H1 (cell line): ENCODE measurements at regions not wholly inside any gene's neighbourhood (a gene's known extent, or its start where the extent isn't known, plus 50 kb on each side); places are given as distances from the start of the nearest gene placed in this dataset.

ENCODE experiments used
- CTCF ChIA-PET: fragments of 300-600 bp; sonication (Branson Sonifier 250); formaldehyde crosslinking; loops from one replicate; lab custom pipeline; 2021; ENCODE audit not compliant: partially characterized antibody; lab: Charles Lee
- POLR2A ChIA-PET: fragments of 300-600 bp; sonication (Branson Sonifier 250); formaldehyde crosslinking; loops from one replicate; lab custom pipeline; 2021; ENCODE audit warnings: inconsistent platforms; ENCODE audit not compliant: partially characterized antibody; lab: Charles Lee
- DNase-seq, 2 experiments: peaks; one replicate each; pipeline versions ENCODE4 v3.0.0 to v3.0.0-alpha.2; 2010 to 2022; ENCODE audit warnings: low spot score in 2 of 2, low read depth in 1 of 2, mixed read lengths in 1 of 2
- FAIRE-seq: peaks from 2 replicates; lab custom pipeline; 2011; peaks lifted over from hg19 to GRCh38; lab: Jason Lieb, UNC
- H2AFZ ChIP-seq: 2 replicates; pipeline ENCODE4 v1.8.1; 2012; ENCODE audit warnings: low read length, inconsistent platforms
- H2AK5ac ChIP-seq: 2 replicates; pipeline ENCODE4 v1.6.1; 2013; ENCODE audit warnings: low read depth, low read length
- H2BK120ac ChIP-seq: replicated peaks from 2 replicates; pipeline ENCODE3; 2013; ENCODE audit warnings: low read depth, low read length, inconsistent platforms
- H2BK12ac ChIP-seq: 2 replicates; pipeline ENCODE4 v1.6.1; 2013; ENCODE audit warnings: low read depth, low read length
- H2BK15ac ChIP-seq: 2 replicates; pipeline ENCODE4 v1.6.1; 2013; ENCODE audit warnings: low read length
- H2BK20ac ChIP-seq: 2 replicates; pipeline ENCODE4 v1.6.1; 2013; ENCODE audit warnings: low read length
- H2BK5ac ChIP-seq: 2 replicates; pipeline ENCODE4 v1.6.1; 2013; ENCODE audit warnings: low read depth, low read length
- H3K14ac ChIP-seq: 2 replicates; pipeline ENCODE4 v1.6.1; 2013; ENCODE audit warnings: inconsistent platforms; ENCODE audit not compliant: insufficient read length
- H3K18ac ChIP-seq: 2 replicates; pipeline ENCODE4 v1.6.1; 2013; ENCODE audit warnings: low read length; ENCODE audit errors: extremely low read depth
- H3K23ac ChIP-seq: 2 replicates; pipeline ENCODE4 v1.6.1; 2013; ENCODE audit warnings: inconsistent platforms; ENCODE audit not compliant: insufficient read length
- H3K23me2 ChIP-seq: 2 replicates; pipeline ENCODE4 v1.6.1; 2013; ENCODE audit warnings: low read depth, low read length
- H3K27ac ChIP-seq: 2 replicates; pipeline ENCODE4 v1.6.1; 2011; ENCODE audit warnings: low read depth, low read length, inconsistent platforms
- H3K27me3 ChIP-seq, 4 experiments: replicated peaks in 1 of 4; 1 replicate in 1 of 4; 2 replicates in 3 of 4; pipeline versions ENCODE4 v1.6.1 to v1.8.1; 2011 to 2013; ENCODE audit warnings: low read length in 3 of 4, mild to moderate bottlenecking in 3 of 4, inconsistent platforms in 2 of 4, mixed read lengths in 2 of 4, moderate library complexity in 1 of 4; ENCODE audit not compliant: control insufficient read depth in 3 of 4, insufficient read depth in 3 of 4; ENCODE audit errors: extremely low read depth in 1 of 4
- H3K36me3 ChIP-seq, 4 experiments: 2 replicates each; pipeline versions ENCODE4 v1.6.1 to v1.8.1; 2011 to 2013; ENCODE audit warnings: mild to moderate bottlenecking in 4 of 4, low read length in 3 of 4, moderate library complexity in 2 of 4, control low read depth in 1 of 4, inconsistent platforms in 1 of 4; ENCODE audit not compliant: insufficient read depth in 4 of 4, control insufficient read depth in 2 of 4
- H3K4ac ChIP-seq: replicated peaks from 2 replicates; pipeline ENCODE3; 2013; ENCODE audit warnings: low read length, low read depth, mixed read lengths, inconsistent platforms; ENCODE audit not compliant: insufficient read length
- H3K4me1 ChIP-seq, 4 experiments: replicated peaks in 1 of 4; 1 replicate in 1 of 4; 2 replicates in 3 of 4; pipeline versions ENCODE4 v1.6.1 to v1.8.1; 2011 to 2013; ENCODE audit warnings: low read length in 3 of 4, inconsistent platforms in 2 of 4, mixed read lengths in 1 of 4; ENCODE audit not compliant: insufficient read depth in 4 of 4, control insufficient read depth in 3 of 4
- H3K4me2 ChIP-seq, 2 experiments: 2 replicates each; pipeline versions ENCODE4 v1.6.1 to v1.8.1; 2011 to 2013; ENCODE audit warnings: low read depth in 2 of 2, low read length in 2 of 2, control low read depth in 1 of 2, inconsistent platforms in 1 of 2, mild to moderate bottlenecking in 1 of 2; ENCODE audit not compliant: insufficient read depth in 1 of 2
- H3K4me3 ChIP-seq, 4 experiments: fragments of 200-600, 300-600 bp in 1 of 4; sonication (generic), shearing (Covaris generic), sonication (Bioruptor Twin) in 1 of 4; 2 replicates each; pipeline versions ENCODE4 v1.5.1 to v1.8.1; 2011 to 2016; ENCODE audit warnings: low read length in 4 of 4, low read depth in 3 of 4, control low read depth in 2 of 4, inconsistent platforms in 2 of 4, mild to moderate bottlenecking in 2 of 4, mixed read lengths in 1 of 4, moderate library complexity in 1 of 4; ENCODE audit not compliant: insufficient read depth in 2 of 4; ENCODE audit errors: extremely low read depth in 1 of 4
- H3K56ac ChIP-seq: replicated peaks from 2 replicates; pipeline ENCODE3; 2013; ENCODE audit warnings: low read depth, mild to moderate bottlenecking, mixed read lengths, low read length, inconsistent platforms; ENCODE audit not compliant: insufficient read length
- H3K79me1 ChIP-seq: 2 replicates; pipeline ENCODE4 v1.6.1; 2013; ENCODE audit warnings: low read depth, low read length, control low read depth
- H3K79me2 ChIP-seq, 2 experiments: 2 replicates each; pipeline versions ENCODE4 v1.6.1 to v1.8.1; 2012 to 2013; ENCODE audit warnings: low read length in 2 of 2, mild to moderate bottlenecking in 2 of 2, inconsistent platforms in 1 of 2; ENCODE audit not compliant: insufficient read depth in 2 of 2, control insufficient read depth in 1 of 2
- H3K9ac ChIP-seq, 4 experiments: replicated peaks in 1 of 4; 1 replicate in 1 of 4; 2 replicates in 3 of 4; pipeline versions ENCODE4 v1.6.1 to v1.8.1; 2011 to 2013; ENCODE audit warnings: low read depth in 3 of 4, low read length in 3 of 4, control low read depth in 2 of 4, mild to moderate bottlenecking in 2 of 4, moderate library complexity in 2 of 4, inconsistent platforms in 1 of 4; ENCODE audit errors: extremely low read depth in 1 of 4
- H3K9me3 ChIP-seq, 2 experiments: 2 replicates each; pipeline versions ENCODE4 v1.6.1 to v1.8.1; 2012 to 2013; ENCODE audit warnings: mild to moderate bottlenecking in 2 of 2, moderate library complexity in 2 of 2, control low read depth in 1 of 2, inconsistent platforms in 1 of 2, low read depth in 1 of 2, low read length in 1 of 2, mixed read lengths in 1 of 2; ENCODE audit not compliant: insufficient read depth in 2 of 2
- H4K20me1 ChIP-seq, 2 experiments: replicated peaks in 1 of 2; 2 replicates each; pipeline versions ENCODE3 to v1.8.1; 2011 to 2013; ENCODE audit warnings: inconsistent platforms in 2 of 2, low read length in 2 of 2, mild to moderate bottlenecking in 1 of 2; ENCODE audit not compliant: insufficient read depth in 2 of 2, control insufficient read depth in 1 of 2
- H4K5ac ChIP-seq: 2 replicates; pipeline ENCODE4 v1.6.1; 2013; ENCODE audit warnings: low read length, low read depth, mixed read lengths, inconsistent platforms; ENCODE audit not compliant: insufficient read length
- H4K8ac ChIP-seq: 2 replicates; pipeline ENCODE4 v1.8.0; 2013; ENCODE audit warnings: mild to moderate bottlenecking, moderate library complexity, low read length, inconsistent platforms; ENCODE audit not compliant: insufficient read depth; ENCODE audit errors: extremely low read depth
- H4K91ac ChIP-seq: replicated peaks from 2 replicates; pipeline ENCODE3; 2013; ENCODE audit warnings: low read length, mixed read lengths, inconsistent platforms; ENCODE audit not compliant: insufficient read length
- ASH2L ChIP-seq: fragments of 200-600, 300-600 bp; sonication (generic); IDR thresholded peaks from one replicate; pipeline ENCODE4 v1.7.1; 2017; ENCODE audit warnings: low read length
- BACH1 ChIP-seq: IDR thresholded peaks from 2 replicates; pipeline ENCODE4 v1.6.1; 2012; ENCODE audit warnings: low read length, improper control_type of control experiment
- BCL11A ChIP-seq, 2 experiments: IDR thresholded peaks; one replicate each; pipeline ENCODE4 v1.6.1; 2011; ENCODE audit warnings: low read depth in 2 of 2, low read length in 2 of 2, mild to moderate bottlenecking in 2 of 2
- CTBP2 ChIP-seq: IDR thresholded peaks from 2 replicates; pipeline ENCODE4 v1.7.0; 2011; ENCODE audit warnings: borderline replicate concordance, mild to moderate bottlenecking, moderate library complexity, mixed read lengths, low read length; ENCODE audit not compliant: insufficient read depth, insufficient read length
- HDAC2 ChIP-seq, 2 experiments: fragments of 300-600 bp in 1 of 2; sonication (generic) in 1 of 2; IDR thresholded peaks; 2 replicates each; pipeline ENCODE4 v1.6.1; 2011 to 2012; ENCODE audit warnings: low read depth in 2 of 2, low read length in 2 of 2, mild to moderate bottlenecking in 2 of 2, moderate library complexity in 2 of 2, borderline replicate concordance in 1 of 2, inconsistent platforms in 1 of 2
- POLR2AphosphoS5 ChIP-seq: IDR thresholded peaks from 2 replicates; pipeline ENCODE4 v1.6.1; 2011; ENCODE audit warnings: low read depth, low read length
- RXRA ChIP-seq: IDR thresholded peaks from 2 replicates; pipeline ENCODE4 v1.6.1; 2011; ENCODE audit warnings: low read depth, mild to moderate bottlenecking, low read length, moderate library complexity; ENCODE audit not compliant: insufficient read depth
- SIRT6 ChIP-seq: IDR thresholded peaks from one replicate; pipeline ENCODE4 v1.7.1; 2012; ENCODE audit warnings: low read length, inconsistent platforms
- TBP ChIP-seq: IDR thresholded peaks from 2 replicates; pipeline ENCODE4 v1.6.1; 2011; ENCODE audit warnings: low read depth, low read length, improper control_type of control experiment
- TEAD4 ChIP-seq: IDR thresholded peaks from 2 replicates; pipeline ENCODE4 v1.6.1; 2012; ENCODE audit warnings: low read depth, low read length, inconsistent platforms, mixed read lengths
- ZNF274 ChIP-seq: IDR thresholded peaks from 2 replicates; pipeline ENCODE4 v1.7.0; 2012; ENCODE audit warnings: low read length, borderline replicate concordance; ENCODE audit errors: extremely low read depth
- WGBS, 2 experiments: shearing (Covaris generic) in 1 of 2; methylation state at CpG; one replicate each; pipeline versions ENCODE4 v1.1.6 to v1.1.7; 2013 to 2015; ENCODE audit warnings: low lambda C conversion rate in 2 of 2, mixed read lengths in 2 of 2, inconsistent platforms in 1 of 2, low coverage in 1 of 2, missing lambda C conversion rate in 1 of 2; ENCODE audit not compliant: insufficient replicate concordance in 2 of 2, insufficient coverage in 1 of 2, insufficient read length in 1 of 2; ENCODE audit errors: extremely low coverage in 1 of 2, missing lambda C conversion rate in 1 of 2; 5-methylcytosine and 5-hydroxymethylcytosine counted together

DNA sequence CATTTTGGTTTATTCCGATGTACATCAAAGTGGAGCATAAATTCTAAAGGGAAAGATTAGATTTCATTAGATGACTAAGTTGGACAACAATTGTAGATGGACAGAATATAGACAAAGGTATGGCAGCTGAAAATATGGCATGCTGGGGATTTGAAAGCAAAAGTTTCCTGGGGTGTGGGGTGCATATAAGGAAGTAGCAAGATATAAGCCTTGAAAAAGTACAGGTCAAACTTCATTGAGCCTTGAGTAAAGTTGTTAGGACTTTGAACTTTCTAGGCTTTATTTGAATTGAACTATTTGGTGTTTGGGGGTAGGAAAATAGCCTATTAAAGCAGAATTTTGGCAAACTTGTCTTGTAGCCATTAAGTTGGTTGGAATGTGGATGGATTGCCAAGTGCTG lies 75.8 kb upstream of the KCNJ16 start:
- Histone ChIP-seq H2AK5ac (no peak overlapping the region), H3K36me3 (no peaks in the 10 kb centered on the region), H3K23me2 (no peaks in the 10 kb centered on the region), H2BK120ac (no peak overlapping the region), H2BK15ac (no peak overlapping the region), H4K8ac (no peak overlapping the region), H3K23ac (no peak overlapping the region), H4K5ac (no peak overlapping the region), H3K18ac (no peak overlapping the region), H3K79me1 (no peaks in the 10 kb centered on the region), H2AFZ (no peak overlapping the region), H3K4ac (no peak overlapping the region), H2BK5ac (no peak overlapping the region), H3K9ac (no peak overlapping the region), H2BK12ac (no peak overlapping the region), H3K14ac (no peak overlapping the region), H2BK20ac (no peak overlapping the region), H3K4me1 (no peaks in the 10 kb centered on the region), H3K27ac (no peak overlapping the region), H4K20me1 (no peaks in the 10 kb centered on the region), H3K79me2 (no peaks in the 10 kb centered on the region), H3K4me2 (no peak overlapping the region), H3K56ac (no peak overlapping the region), H3K27me3 (no peaks in the 10 kb centered on the region), H4K91ac (no peak overlapping the region), H3K9me3 (peaks cover 0 to 4% of the 10 kb centered on the region in 2 experiments; a peak in 1 of 4 replicates), H3K4me3 (no peak overlapping the region)
- ChIA-PET POLR2A (no interaction called here), CTCF (no interaction called here)
- DNase-seq (no peak), FAIRE-seq (no peak)
- WGBS, 2 experiments, result 93% methylated on average over 1 of the region's 1 CpG; no CpG with 5 or more reads in 1 of the 2 experiments
- TF ChIP-seq ZNF274, result no peak
- TF ChIP-seq TBP, result no peak
- TF ChIP-seq RXRA, result no peak
- TF ChIP-seq CTBP2, result no peak
- TF ChIP-seq POLR2AphosphoS5, result no peak
- no peak for TF ChIP-seq TEAD4
- no peak for TF ChIP-seq BCL11A (IDR thresholded peaks at IDR 0.05; ENCODE audit: low read depth in 2 of 2, low read length in 2 of 2)
- TF ChIP-seq ASH2L, result no peak
- TF ChIP-seq SIRT6, result no peak
- no peak for TF ChIP-seq HDAC2 (IDR thresholded peaks at IDR 0.05; ENCODE audit: borderline replicate concordance in 1 of 2, low read depth in 2 of 2, low read length in 2 of 2)
- TF ChIP-seq BACH1, result no peak
